Gastrocnemius medialis (tissue), 4 donors: ENCODE measurements at regions not wholly inside any gene's neighbourhood (a gene's known extent, or its start where the extent isn't known, plus 50 kb on each side); places are given as distances from the start of the nearest gene placed in this dataset.
A peak's percentile ranks its signal among the peaks of the same experiment; 100 is the strongest.

Experiments used
- ATAC-seq, 2 donors: fragments of 150-250 bp; one replicate each; pipeline ENCODE4 v1.9.1; 2016
- DNase-seq, 2 donors: peaks; one replicate each; pipeline ENCODE4 v3.0.0-alpha.2; 2019
- H3K27ac ChIP-seq, 4 donors: fragments of 200-600 bp; sonication (generic); 1 replicate in 1 of 4; 2 replicates in 3 of 4; pipeline ENCODE4 v1.5.1; 2016 to 2018; ENCODE audit warnings: mild to moderate bottlenecking in 2 of 4, moderate library complexity in 1 of 4
- H3K27me3 ChIP-seq, 3 donors: fragments of 200-600 bp; sonication (generic) in 2 of 3; 1 replicate in 1 of 3; 2 replicates in 2 of 3; pipeline versions ENCODE4 v1.5.1 to v1.6.0; 2016 to 2019; ENCODE audit warnings: mild to moderate bottlenecking in 1 of 3, moderate library complexity in 1 of 3
- H3K36me3 ChIP-seq, 2 donors: fragments of 200-600 bp; sonication (generic) in 1 of 2; one replicate each; pipeline ENCODE4 v1.5.1; 2017 to 2018
- H3K4me1 ChIP-seq, 2 donors: fragments of 200-600 bp; sonication (generic) in 1 of 2; one replicate each; pipeline ENCODE4 v1.5.1; 2016 to 2017; ENCODE audit warnings: mild to moderate bottlenecking in 2 of 2
- H3K4me3 ChIP-seq, 4 donors: fragments of 200-600 bp; sonication (generic) in 3 of 4; 1 replicate in 1 of 4; 2 replicates in 3 of 4; pipeline ENCODE4 v1.5.1; 2016 to 2019; ENCODE audit warnings: mild to moderate bottlenecking in 2 of 4
- H3K9me3 ChIP-seq, 3 donors: fragments of 200-600 bp; sonication (generic) in 2 of 3; 1 replicate in 1 of 3; 2 replicates in 2 of 3; pipeline ENCODE4 v1.5.1; 2016 to 2019
- CTCF ChIP-seq, 5 experiments: fragments of 450-650 bp in 3 of 5; fragments of 200-600 bp in 2 of 5; sonication (generic) in 2 of 5; IDR thresholded peaks in 4 of 5; conservative IDR thresholded peaks in 1 of 5; 1 replicate in 4 of 5; 2 replicates in 1 of 5; pipeline ENCODE4 v1.5.1; 2016 to 2019; ENCODE audit warnings: antibody characterized with exemption in 5 of 5, mild to moderate bottlenecking in 3 of 5, moderate library complexity in 3 of 5
- POLR2A ChIP-seq, 2 donors: fragments of 450-650 bp; IDR thresholded peaks; one replicate each; pipeline ENCODE4 v1.6.1; 2017; ENCODE audit warnings: antibody characterized with exemption in 2 of 2, mild to moderate bottlenecking in 2 of 2, moderate library complexity in 2 of 2
- in situ Hi-C, 4 donors: fragments of 200-750 bp; cut with MboI; loops; one replicate each; pipeline versions ENCODE4 v1.15.0 to v1.8.0; 2017; ENCODE audit warnings: low sequenced_read_pairs in 4 of 4
- intact Hi-C: fragments of 100-400 bp; cut with DNase I; formaldehyde crosslinking; loops from one replicate; pipeline ENCODE4 v1.15.1; 2023; ENCODE audit warnings: low total_unique reads

- in situ Hi-C loops (loop anchor here in 3 of 4 donors (5.0 to 25.0 kb wide), 3 partner anchors 363 to 713 kb away; partner anchors contain the start of genes CENPO (in 1 of the 3) and PTRHD1 (in 1 of the 3)), intact Hi-C loops (no loop called here)
- no peaks in the 10 kb centered on the region for H3K27me3 ChIP-seq
- ATAC-seq, result no peak
- no peak overlapping the region for H3K4me3 ChIP-seq
- no peak for DNase-seq
- no peaks in the 10 kb centered on the region for H3K36me3 ChIP-seq
- peaks cover 0 to 3% of the 10 kb centered on the region in 2 donors for H3K4me1 ChIP-seq
- TF ChIP-seq POLR2A (IDR thresholded peaks at IDR 0.05), result no peak
- no peak for TF ChIP-seq CTCF (IDR thresholded peaks at IDR 0.05 in 4 of 5, conservative IDR thresholded peaks at IDR 0.05 in 1 of 5)
- H3K9me3 ChIP-seq, result no peaks in the 10 kb centered on the region
- no peak overlapping the region for H3K27ac ChIP-seq
Observed at GRCh38 chr2:24424387-24424786, 64.1 kb upstream of the ITSN2 start.

GRCh38 chr2:24423095-24423494, 62.8 kb upstream of the ITSN2 start:
- no peak overlapping the region for H3K4me3 ChIP-seq
- no peaks in the 10 kb centered on the region for H3K9me3 ChIP-seq
- H3K27me3 ChIP-seq, result no peaks in the 10 kb centered on the region
- H3K27ac ChIP-seq, result no peak overlapping the region
- ATAC-seq, result no peak
- TF ChIP-seq POLR2A (IDR thresholded peaks at IDR 0.05) (no peak), CTCF (IDR thresholded peaks at IDR 0.05 in 4 of 5, conservative IDR thresholded peaks at IDR 0.05 in 1 of 5) (no peak)
- no peak for DNase-seq
- intact Hi-C loops (no loop called here), in situ Hi-C loops (loop anchor here in 3 of 4 donors (5.0 to 25.0 kb wide), 3 partner anchors 364 to 714 kb away; partner anchors contain the start of genes CENPO (in 1 of the 3) and PTRHD1 (in 1 of the 3))
- peaks cover 0 to 3% of the 10 kb centered on the region in 2 donors for H3K4me1 ChIP-seq
- no peaks in the 10 kb centered on the region for H3K36me3 ChIP-seq

- in situ Hi-C loops, result loop anchor here in 3 of 4 donors (5.0 to 25.0 kb wide), 3 partner anchors 366 to 716 kb away; partner anchors contain the start of genes CENPO (in 1 of the 3) and PTRHD1 (in 1 of the 3)
Observed at GRCh38 chr2:24421668-24422067, 61.3 kb upstream of the ITSN2 start.

GRCh38 chr2:24420373-24420772, 60.0 kb upstream of the ITSN2 start:
- ATAC-seq (no peak), DNase-seq (no peak)
- Histone ChIP-seq H3K9me3 (no peaks in the 10 kb centered on the region), H3K27me3 (no peaks in the 10 kb centered on the region), H3K4me1 (peaks cover 0 to 3% of the 10 kb centered on the region in 2 donors), H3K4me3 (no peak overlapping the region), H3K36me3 (no peaks in the 10 kb centered on the region), H3K27ac (no peak overlapping the region)
- intact Hi-C loops, result no loop called here
- TF ChIP-seq CTCF (IDR thresholded peaks at IDR 0.05 in 4 of 5, conservative IDR thresholded peaks at IDR 0.05 in 1 of 5) (no peak), POLR2A (IDR thresholded peaks at IDR 0.05) (no peak)
- in situ Hi-C loops, result loop anchor here in 3 of 4 donors (5.0 to 25.0 kb wide), 3 partner anchors 367 to 717 kb away; partner anchors contain the start of genes CENPO (in 1 of the 3) and PTRHD1 (in 1 of the 3)

More at GRCh38 chr2:24421668-24422067, 61.3 kb upstream of the ITSN2 start:
- Histone ChIP-seq H3K27ac (no peak overlapping the region), H3K36me3 (no peaks in the 10 kb centered on the region), H3K4me3 (no peak overlapping the region), H3K9me3 (no peaks in the 10 kb centered on the region), H3K4me1 (peaks cover 0 to 3% of the 10 kb centered on the region in 2 donors), H3K27me3 (no peaks in the 10 kb centered on the region)
- TF ChIP-seq POLR2A (IDR thresholded peaks at IDR 0.05), result no peak
- TF ChIP-seq CTCF (IDR thresholded peaks at IDR 0.05 in 4 of 5, conservative IDR thresholded peaks at IDR 0.05 in 1 of 5), result peak; percentile 49 to 67 (median 56)
- intact Hi-C loops, result loop anchor here (1.0 kb wide), 2 partner anchors 38 to 406 kb away; no protein-coding TSS in a partner anchor
- peak; percentile 71 to 79 for ATAC-seq
- peak; percentile 15 to 61 for DNase-seq
